HTR-8/SVneo (cell line): ENCODE measurements at regions not wholly inside any gene's neighbourhood (a gene's known extent, or its start where the extent isn't known, plus 50 kb on each side); places are given as distances from the start of the nearest gene placed in this dataset.

Experiments
- DNase-seq: peaks from one replicate; pipeline ENCODE4 v3.0.0; 2011; ENCODE audit warnings: low spot score, mixed read lengths; ENCODE audit not compliant: insufficient read length
- FAIRE-seq: peaks from 2 replicates; lab custom pipeline; 2011; peaks lifted over from hg19 to GRCh38; lab: Jason Lieb, UNC

GRCh38 chr5:73346878-73347408, 101.6 kb downstream of the FOXD1 start:
- no peak for FAIRE-seq
- DNase-seq = no peak

DNA sequence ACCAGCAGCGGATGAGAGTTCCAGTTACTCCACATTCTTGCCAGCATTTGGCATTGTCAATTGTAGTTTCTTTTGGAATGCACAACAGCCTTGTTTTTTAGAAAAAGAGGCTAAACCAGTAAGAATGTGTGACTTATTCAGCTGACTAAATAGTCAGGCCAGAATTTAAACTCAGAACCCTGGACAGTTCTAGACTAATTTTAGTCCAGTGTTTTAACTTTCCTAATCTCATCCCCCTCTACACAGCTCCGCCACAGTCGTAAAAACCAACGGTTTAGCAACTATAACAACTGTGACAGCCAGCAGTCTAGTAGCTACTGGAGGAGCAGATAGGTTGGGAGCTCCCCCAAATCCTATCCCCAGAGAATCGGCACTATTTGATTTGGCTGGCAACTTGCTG, 103.7 kb downstream of the FOXD1 start:
- no peak for FAIRE-seq

DNA sequence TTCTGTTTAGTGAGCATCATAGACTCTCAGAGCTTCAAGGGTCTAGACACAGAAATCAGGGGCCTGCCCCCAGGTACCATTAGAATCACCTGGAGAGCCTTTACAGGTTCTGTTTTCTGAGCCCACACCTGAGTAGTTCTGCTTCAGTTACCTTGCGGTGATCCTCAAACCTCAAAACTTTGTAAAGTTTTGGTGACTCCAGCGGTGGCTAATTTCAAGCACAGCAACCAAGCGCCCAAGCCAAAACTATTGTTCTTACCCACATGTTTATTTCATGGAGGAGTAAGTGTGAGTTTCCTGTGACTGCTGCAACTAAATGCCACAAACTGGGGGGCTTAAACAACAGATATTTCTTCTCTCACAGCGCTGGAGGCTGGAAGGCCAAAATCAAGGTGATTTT, 108.9 kb downstream of the FOXD1 start:
- FAIRE-seq = no peak
- DNase-seq = no peak

More for the DNA sequence above, 103.7 kb downstream of the FOXD1 start:
- no peak for DNase-seq

GRCh38 chr5:73339051-73339575, 109.5 kb downstream of the FOXD1 start:
- no peak for DNase-seq
- no peak for FAIRE-seq

- no peak for FAIRE-seq
- no peak for DNase-seq
These were observed 110.1 kb downstream of the FOXD1 start for GRCh38 chr5:73338256-73339050.

DNA sequence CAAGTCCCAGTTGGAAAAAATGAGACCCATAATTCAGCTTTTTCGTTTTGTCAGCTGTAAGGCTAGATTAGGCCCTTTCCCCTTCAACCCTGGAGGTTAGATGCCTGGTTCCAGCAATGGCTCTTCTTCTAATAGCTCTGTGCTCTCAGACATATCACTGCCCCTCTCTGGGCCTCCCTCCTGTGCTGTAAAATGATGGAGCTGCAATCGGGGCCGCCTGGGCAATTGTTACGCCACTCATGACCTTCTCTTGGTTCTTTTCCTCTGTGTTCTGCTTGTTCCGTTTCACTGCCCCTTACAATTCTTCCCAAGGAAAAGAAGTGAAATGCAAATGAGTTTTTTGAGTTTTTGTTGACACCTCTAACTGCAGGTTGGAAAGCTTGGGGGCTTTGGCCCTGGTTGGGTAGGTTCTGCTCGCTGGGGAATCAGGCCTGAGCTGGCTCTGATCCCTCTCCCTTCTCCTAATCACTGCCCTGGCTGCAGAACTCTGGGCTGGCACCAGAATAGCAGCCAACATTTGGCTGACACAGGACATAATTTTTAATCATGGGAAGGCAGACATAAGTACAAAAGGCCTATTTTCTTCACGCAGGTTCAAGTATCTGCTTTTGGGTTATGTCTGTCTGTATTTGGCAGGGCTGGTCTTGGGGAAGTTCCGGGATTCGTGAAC, 110.9 kb downstream of the FOXD1 start:
- no peak for DNase-seq
- FAIRE-seq = no peak

GRCh38 chr5:73336366-73336765, 112.2 kb downstream of the FOXD1 start:
- DNase-seq (no peak), FAIRE-seq (no peak)

GRCh38 chr5:73333944-73334703, 114.5 kb downstream of the FOXD1 start:
- DNase-seq (no peak), FAIRE-seq (no peak)

DNA sequence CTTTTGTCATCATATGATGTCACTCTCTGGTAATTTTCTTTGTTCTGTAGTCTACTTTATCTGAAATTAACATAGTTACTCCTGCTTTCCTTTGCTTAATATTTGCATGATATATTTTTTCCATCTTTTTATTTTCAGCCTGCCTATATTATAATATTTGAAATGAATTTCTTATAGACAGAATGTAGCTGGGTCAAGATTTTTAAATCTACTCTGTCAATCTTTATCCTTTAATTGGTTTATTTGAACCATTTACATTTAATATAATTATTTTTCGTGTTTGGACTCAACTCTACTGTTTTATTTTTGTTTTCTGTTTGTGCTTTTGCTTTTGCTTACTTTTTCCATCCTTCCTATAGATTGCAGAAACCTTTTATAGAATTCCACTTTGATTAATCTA, 118.0 kb downstream of the FOXD1 start:
- FAIRE-seq (no peak), DNase-seq (no peak)

DNA sequence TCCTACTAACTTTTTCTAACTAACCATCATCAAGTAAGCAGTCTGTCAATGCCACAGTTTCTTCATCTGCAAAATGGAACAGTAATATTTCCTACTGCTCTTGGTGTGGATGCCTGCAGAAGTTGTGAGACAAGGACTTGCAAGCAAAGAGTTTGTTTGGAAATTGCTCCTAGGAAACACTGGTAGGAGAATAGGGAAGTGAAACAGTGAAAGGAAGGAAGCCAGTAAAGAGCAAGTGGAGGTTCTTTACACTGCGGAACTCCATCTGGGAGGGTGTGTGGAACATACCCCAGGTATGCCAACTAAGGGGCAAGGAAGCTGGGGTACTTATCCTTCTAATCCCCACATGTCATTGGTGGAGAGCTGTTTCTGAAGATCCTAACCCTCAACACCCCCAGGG, 119.9 kb downstream of the FOXD1 start:
- FAIRE-seq = no peak
- no peak for DNase-seq

- FAIRE-seq (no peak), DNase-seq (no peak)
These were observed 120.6 kb downstream of the FOXD1 start for GRCh38 chr5:73327908-73328455.

DNA sequence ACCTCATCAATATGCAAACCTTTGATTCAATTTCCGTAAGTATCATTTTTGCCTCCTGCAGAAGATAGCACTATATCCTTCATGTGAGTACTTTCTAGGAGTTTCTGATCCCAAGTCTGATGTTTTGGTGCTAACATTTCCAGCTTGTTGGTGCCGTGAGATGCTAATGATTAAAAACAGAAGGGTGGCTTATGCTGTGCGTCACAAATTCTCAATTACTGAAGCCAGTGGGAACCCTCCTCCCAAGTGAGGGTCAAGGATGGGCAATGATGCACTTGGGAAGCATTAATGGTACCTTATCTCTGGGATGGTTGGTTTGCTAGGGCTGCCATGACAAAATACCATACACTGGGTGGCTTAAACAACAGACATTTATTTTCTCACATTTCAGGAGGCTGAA, 123.0 kb downstream of the FOXD1 start:
- no peak for FAIRE-seq
- DNase-seq = no peak

DNA sequence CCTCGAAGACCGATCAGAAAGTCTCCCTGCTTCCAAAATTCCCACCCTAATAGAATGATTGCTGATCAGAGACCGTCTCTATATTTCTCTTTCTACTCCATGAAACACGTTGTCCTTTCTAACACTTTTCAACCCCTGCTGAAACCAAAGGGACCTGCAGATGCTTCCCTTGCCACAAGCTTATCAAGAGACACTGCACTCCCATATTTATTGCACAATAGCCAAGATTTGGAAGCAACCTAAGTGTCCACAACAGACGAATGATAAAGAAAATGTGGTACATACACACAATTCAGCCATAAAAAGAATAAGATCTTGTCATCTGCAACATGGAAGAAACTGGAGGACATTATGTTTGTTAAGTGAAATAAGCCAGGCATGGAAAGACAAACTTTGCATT, 125.1 kb downstream of the FOXD1 start:
- DNase-seq (no peak), FAIRE-seq (no peak)

- no peak for FAIRE-seq
- DNase-seq = no peak
These were observed 126.0 kb downstream of the FOXD1 start for GRCh38 chr5:73322437-73323076.

DNA sequence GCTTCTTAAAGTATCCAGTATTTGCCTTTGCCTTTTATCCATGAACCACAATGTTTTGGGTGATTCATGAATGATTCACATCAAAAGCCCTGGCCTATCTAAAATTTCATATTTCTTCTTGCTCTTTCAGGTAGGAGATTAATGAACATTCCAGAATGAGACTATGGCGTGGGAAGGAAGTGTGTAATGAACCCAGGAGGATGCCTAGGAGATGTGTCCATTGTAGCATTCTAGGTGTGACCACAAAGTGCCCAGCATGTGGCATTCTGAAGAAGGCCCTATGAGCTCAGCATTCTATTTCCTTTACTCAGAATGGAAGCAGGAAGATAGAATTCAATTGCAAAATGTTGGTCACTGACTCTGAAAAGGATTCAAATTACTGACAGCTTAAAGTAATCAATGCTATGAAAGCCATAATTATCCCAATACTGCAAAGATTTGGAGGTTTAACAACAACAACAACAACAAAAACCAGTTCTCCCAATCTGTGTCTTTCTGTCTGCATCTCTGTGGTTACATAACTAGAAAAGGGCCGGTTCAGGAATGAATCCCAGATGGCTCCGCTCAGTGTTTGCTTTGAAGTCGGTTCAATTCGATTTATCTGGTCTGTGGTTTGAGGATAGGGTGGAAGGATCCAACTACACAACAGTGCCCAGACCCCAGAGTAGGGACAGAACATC, 126.7 kb downstream of the FOXD1 start:
- DNase-seq (peak; percentile 64), FAIRE-seq (peak; percentile 60)

DNA sequence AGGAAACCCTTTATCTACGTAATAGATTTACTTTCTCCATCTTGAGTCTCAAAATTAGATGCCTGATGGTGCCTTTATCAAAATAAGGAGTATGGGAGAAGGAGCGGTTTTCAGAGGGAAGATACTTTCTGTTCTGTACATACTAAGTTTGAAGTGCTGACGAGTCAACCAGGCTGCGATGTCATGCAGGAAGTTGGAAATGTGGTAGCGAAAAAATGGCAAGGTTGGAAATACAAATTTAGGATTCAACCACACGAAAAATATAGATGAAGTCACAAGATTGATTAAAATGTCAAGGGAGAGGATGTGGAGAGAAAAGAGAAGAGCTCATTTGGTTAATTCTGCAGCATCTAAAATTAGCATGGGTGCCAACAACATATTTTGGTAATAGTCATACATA, 129.5 kb downstream of the FOXD1 start:
- FAIRE-seq (no peak), DNase-seq (no peak)

GRCh38 chr5:73318308-73318719, 130.3 kb downstream of the FOXD1 start:
- DNase-seq (no peak), FAIRE-seq (no peak)

- FAIRE-seq (no peak), DNase-seq (no peak)
These were observed 131.1 kb downstream of the FOXD1 start for GRCh38 chr5:73317523-73317922.
